Lower leg skin (tissue), 4 donors: ENCODE measurements at regions not wholly inside any gene's neighbourhood (a gene's known extent, or its start where the extent isn't known, plus 50 kb on each side); places are given as distances from the start of the nearest gene placed in this dataset.

Experiments
- DNase-seq, 2 donors: peaks; one replicate each; pipeline ENCODE4 v3.0.0-alpha.2; 2019; ENCODE audit warnings: low spot score in 2 of 2
- H3K4me3 ChIP-seq: fragments of 200-600 bp; sonication (generic); 2 replicates; pipeline ENCODE4 v1.5.1; 2017; ENCODE audit warnings: mild to moderate bottlenecking, low read depth; ENCODE audit not compliant: poor library complexity, severe bottlenecking
- CTCF ChIP-seq, 3 donors: fragments of 450-650 bp; IDR thresholded peaks; one replicate each; pipeline ENCODE4 v1.5.1; 2016; ENCODE audit warnings: antibody characterized with exemption in 3 of 3, mild to moderate bottlenecking in 3 of 3, moderate library complexity in 2 of 3
- POLR2A ChIP-seq, 2 donors: fragments of 450-650 bp; IDR thresholded peaks; one replicate each; pipeline ENCODE4 v1.6.1; 2016 to 2017; ENCODE audit warnings: antibody characterized with exemption in 2 of 2, mild to moderate bottlenecking in 1 of 2, moderate library complexity in 1 of 2
- WGBS, 2 donors: methylation state at CpG; one replicate each; pipeline ENCODE4 v1.1.5; 2018; 5-methylcytosine and 5-hydroxymethylcytosine counted together
- intact Hi-C: fragments of 100-400 bp; cut with DNase I; formaldehyde crosslinking; loops from one replicate; pipeline ENCODE4 v1.15.0; 2023; ENCODE audit warnings: low total_unique reads

- intact Hi-C loops = no loop called here
- H3K4me3 ChIP-seq = no peak overlapping the region
- TF ChIP-seq CTCF (IDR thresholded peaks at IDR 0.05) (no peak), POLR2A (IDR thresholded peaks at IDR 0.05) (no peak)
These were observed 411.0 kb downstream of the C12orf50 start for GRCh38 chr12:87618199-87618598.

GRCh38 chr12:87612996-87613395, 416.2 kb downstream of the C12orf50 start:
- 95 to 99% methylated on average over 2 of the region's 2 CpGs for WGBS, 2 donors
- no peak for DNase-seq
- no peak overlapping the region for H3K4me3 ChIP-seq
- intact Hi-C loops = no loop called here
- no peak for TF ChIP-seq POLR2A (IDR thresholded peaks at IDR 0.05)
- no peak for TF ChIP-seq CTCF (IDR thresholded peaks at IDR 0.05)

More at GRCh38 chr12:87618199-87618598, 411.0 kb downstream of the C12orf50 start:
- no peak for DNase-seq

GRCh38 chr12:87608321-87608720, 420.9 kb downstream of the C12orf50 start:
- no peak overlapping the region for H3K4me3 ChIP-seq
- WGBS, 2 donors = 93 to 97% methylated on average over 2 of the region's 2 CpGs
- TF ChIP-seq POLR2A (IDR thresholded peaks at IDR 0.05) (no peak), CTCF (IDR thresholded peaks at IDR 0.05) (no peak)
- intact Hi-C loops = no loop called here
- DNase-seq = no peak

GRCh38 chr12:87603727-87604126, 425.5 kb downstream of the C12orf50 start:
- DNase-seq = no peak
- TF ChIP-seq CTCF (IDR thresholded peaks at IDR 0.05) (no peak), POLR2A (IDR thresholded peaks at IDR 0.05) (no peak)
- 43 to 65% methylated on average over 2 of the region's 2 CpGs for WGBS, 2 donors
- intact Hi-C loops = no loop called here
- H3K4me3 ChIP-seq = no peak overlapping the region

- intact Hi-C loops = no loop called here
- no peak overlapping the region for H3K4me3 ChIP-seq
- no peak for DNase-seq
- TF ChIP-seq CTCF (IDR thresholded peaks at IDR 0.05) = no peak
- no peak for TF ChIP-seq POLR2A (IDR thresholded peaks at IDR 0.05)
- WGBS, 2 donors = 76 to 86% methylated on average over 3 of the region's 3 CpGs
These were observed 429.7 kb downstream of the C12orf50 start for GRCh38 chr12:87599459-87599858.

- TF ChIP-seq CTCF (IDR thresholded peaks at IDR 0.05) = no peak
- TF ChIP-seq POLR2A (IDR thresholded peaks at IDR 0.05) = no peak
- DNase-seq = no peak
- no peak overlapping the region for H3K4me3 ChIP-seq
- WGBS, 2 donors = 69 to 84% methylated on average over 3 of the region's 3 CpGs
- intact Hi-C loops = no loop called here
These were observed 432.1 kb downstream of the C12orf50 start for GRCh38 chr12:87597114-87597513.
